ENCODE measurements at regions not wholly inside any gene's neighbourhood (a gene's known extent, or its start where the extent isn't known, plus 50 kb on each side); places are given as distances from the start of the nearest gene placed in this dataset.
A peak's percentile ranks its signal among the peaks of the same experiment; 100 is the strongest.

DNA sequence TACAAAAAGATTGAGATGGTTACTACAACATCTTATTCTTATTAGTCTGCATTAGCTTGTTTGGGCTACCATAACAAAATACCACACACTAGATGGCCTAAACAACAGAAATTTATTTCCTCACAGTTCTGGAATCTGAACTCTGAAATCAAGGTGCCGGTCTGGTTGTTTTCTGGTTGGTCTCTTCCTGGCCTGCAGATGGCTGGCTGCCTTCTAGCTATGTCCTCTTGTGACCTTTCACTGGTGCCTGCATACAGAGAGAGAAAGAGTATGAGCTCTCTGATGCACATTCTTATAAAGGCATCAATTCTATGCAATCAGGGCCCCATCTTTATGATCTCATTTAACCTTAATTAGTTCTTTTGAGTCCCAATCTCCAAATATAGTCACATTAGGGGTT, 696.5 kb downstream of the TDRD15 start:
- intact Hi-C loops (cut with micrococcal nuclease) (no loop called here), dilution Hi-C loops (cut with HindIII; ENCODE audit: low sequenced_read_pairs, unreplicated experiment) (no loop called here), in situ Hi-C loops (cut with MboI; ENCODE audit: low sequenced_read_pairs) (no loop called here)
- H3K4me1 ChIP-seq (ENCODE audit: control insufficient read depth, insufficient read depth, low read length): peaks cover 14% of the 10 kb centered on the region
- H3K79me1 ChIP-seq (ENCODE audit: low read depth in 1 of 2, low read length in 2 of 2): no peaks in the 10 kb centered on the region
- H3K9me3 ChIP-seq (ENCODE audit: control insufficient read depth, insufficient read depth, low read length): no peaks in the 10 kb centered on the region
- TF ChIP-seq RAD21 (IDR thresholded peaks at IDR 0.05; ENCODE audit: low read length) (no peak), POLR2A (IDR thresholded peaks at IDR 0.05; ENCODE audit: low read depth, low read length) (no peak)
- H2AK5ac ChIP-seq (ENCODE audit: low read depth, low read length): no peak overlapping the region
- peak; percentile 8 for DNase-seq
- no peak overlapping the region for H3K4me2 ChIP-seq (ENCODE audit: low read depth, low read length)
- POLR2A ChIA-PET (ENCODE audit: unreplicated experiment): no interaction called here
- H2BK15ac ChIP-seq (ENCODE audit: low read depth, low read length): no peak overlapping the region
- no peak overlapping the region for H3K56ac ChIP-seq (ENCODE audit: extremely low read depth, insufficient read depth, low read length)
- CTCF ChIA-PET: interaction anchor here (0.9 kb wide), 1 partner anchor 16 kb away, joined by 3 read pairs; no protein-coding TSS in a partner anchor
- H2BK120ac ChIP-seq (ENCODE audit: low read depth, low read length): no peak overlapping the region
- no peak overlapping the region for H3K4ac ChIP-seq (ENCODE audit: low read depth, low read length)
- no peak overlapping the region for H3K14ac ChIP-seq (replicated peaks; ENCODE audit: low read depth, low read length)
- no peak overlapping the region for H3K9ac ChIP-seq (ENCODE audit: low read depth, low read length)
- no peaks in the 10 kb centered on the region for H3K36me3 ChIP-seq (ENCODE audit: control insufficient read depth, insufficient read depth, low read length)
- 0 out of 2 replicates have a peak overlapping the region, but pooled peaks have one; percentile 39 for H4K5ac ChIP-seq (ENCODE audit: low read depth, low read length)
- H4K8ac ChIP-seq (ENCODE audit: low read depth in 2 of 2, low read length in 2 of 2): peak overlapping the region in 1 of 2 experiments; percentile 56; a peak in 2 of 4 replicates
- no TSS peak for BruUV-seq (replicated peaks)
- peak overlapping the region; percentile 76; the same call in 1 of the 2 replicates for H3K18ac ChIP-seq (ENCODE audit: low read depth, low read length)
- H4K91ac ChIP-seq (ENCODE audit: insufficient read depth, low read depth, low read length): no peak overlapping the region
- H3K9me1 ChIP-seq (ENCODE audit: insufficient read depth, low read length): no peaks in the 10 kb centered on the region; the same call in 1 of the 2 replicates
- H4K20me1 ChIP-seq (ENCODE audit: insufficient read depth, low read length): no peaks in the 10 kb centered on the region
- H2AK9ac ChIP-seq (replicated peaks; ENCODE audit: low read depth, low read length, poor library complexity): no peak overlapping the region
- ATAC-seq (ENCODE audit: low read depth): peak; percentile 45
- no peak overlapping the region for H2AFZ ChIP-seq (replicated peaks; ENCODE audit: low read length, poor library complexity)
- H2BK5ac ChIP-seq (ENCODE audit: low read depth, low read length, poor library complexity, severe bottlenecking): peak overlapping the region; percentile 28
- H3K23ac ChIP-seq (ENCODE audit: low read depth, low read length): no peak overlapping the region
- WGBS, 2 experiments (ENCODE audit: extremely low coverage in 2 of 2, insufficient read length in 1 of 2): no CpG with 5 or more reads among the region's 1 CpG
- no peaks in the 10 kb centered on the region for H3K27me3 ChIP-seq (ENCODE audit: control insufficient read depth, insufficient read depth, low read length)
- H3K4me3 ChIP-seq (ENCODE audit: insufficient read depth, low read depth, low read length): no peak overlapping the region
- peak overlapping the region; percentile 41; the same call in 1 of the 2 replicates for H3K27ac ChIP-seq (ENCODE audit: insufficient read depth, low read length)
- peak overlapping the region; percentile 36 for H2BK20ac ChIP-seq (ENCODE audit: low read depth, low read length)

Measured in IMR-90 (cell line).